ENCODE measurements at regions not wholly inside any gene's neighbourhood (a gene's known extent, or its start where the extent isn't known, plus 50 kb on each side); places are given as distances from the start of the nearest gene placed in this dataset.

- H3K4me2 ChIP-seq (ENCODE audit: insufficient read depth in 1 of 2, low read depth in 2 of 2, low read length in 2 of 2) = no peak overlapping the region
- H3K4me3 ChIP-seq (ENCODE audit: extremely low read depth in 1 of 4, insufficient read depth in 2 of 4, low read depth in 3 of 4, low read length in 4 of 4) = no peak overlapping the region
- no peaks in the 10 kb centered on the region for H3K4me1 ChIP-seq (replicated peaks in 1 of 4; ENCODE audit: control insufficient read depth in 3 of 4, insufficient read depth in 4 of 4, low read length in 3 of 4)
- H3K9me3 ChIP-seq (ENCODE audit: insufficient read depth in 2 of 2, low read depth in 1 of 2, low read length in 1 of 2) = no peaks in the 10 kb centered on the region
- H2AFZ ChIP-seq (ENCODE audit: low read length) = no peak overlapping the region
- TF ChIP-seq EGR1 (IDR thresholded peaks at IDR 0.05; ENCODE audit: borderline replicate concordance, low read depth, low read length) = no peak
- no peak for TF ChIP-seq PHF8 (conservative IDR thresholded peaks at IDR 0.05; ENCODE audit: low read depth, low read length)
- TF ChIP-seq RFX5 (IDR thresholded peaks at IDR 0.05; ENCODE audit: borderline replicate concordance, low read depth, low read length) = no peak
- TF ChIP-seq TAF7 (optimal IDR thresholded peaks at IDR 0.05; ENCODE audit: borderline replicate concordance, low read depth, low read length) = no peak
- TF ChIP-seq BACH1 (IDR thresholded peaks at IDR 0.05; ENCODE audit: low read length) = no peak
- no peak for TF ChIP-seq YY1 (IDR thresholded peaks at IDR 0.05; ENCODE audit: low read depth, low read length)
- no peak for TF ChIP-seq BRCA1 (IDR thresholded peaks at IDR 0.05; ENCODE audit: low read depth, low read length)
- no peak for TF ChIP-seq ATF2 (IDR thresholded peaks at IDR 0.05; ENCODE audit: low read length)
- TF ChIP-seq RBBP5 (IDR thresholded peaks at IDR 0.05; ENCODE audit: borderline replicate concordance, low read depth, low read length) = no peak
- no peak for TF ChIP-seq CBX8 (IDR thresholded peaks at IDR 0.05; ENCODE audit: borderline replicate concordance, low read depth, low read length)
- POLR2A ChIA-PET (ENCODE audit: partially characterized antibody) = no interaction called here
- H3K14ac ChIP-seq (ENCODE audit: insufficient read length) = no peak overlapping the region
- no peak overlapping the region for H2BK15ac ChIP-seq (ENCODE audit: low read length)
- H2BK12ac ChIP-seq (ENCODE audit: low read depth, low read length) = no peak overlapping the region
- H4K8ac ChIP-seq (ENCODE audit: extremely low read depth, insufficient read depth, low read length) = no peak overlapping the region
- 95% methylated on average over 7 of the region's 7 CpGs; no CpG with 5 or more reads in 1 of the 2 experiments for WGBS, 2 experiments (ENCODE audit: extremely low coverage in 1 of 2, insufficient coverage in 1 of 2, insufficient read length in 1 of 2, insufficient replicate concordance in 2 of 2, low coverage in 1 of 2, low lambda C conversion rate in 2 of 2, missing lambda C conversion rate in 1 of 2)
- H2BK120ac ChIP-seq (replicated peaks; ENCODE audit: low read depth, low read length) = no peak overlapping the region
- no peak overlapping the region for H3K9ac ChIP-seq (replicated peaks in 1 of 4; ENCODE audit: extremely low read depth in 1 of 4, low read depth in 3 of 4, low read length in 3 of 4)
- H4K91ac ChIP-seq (replicated peaks; ENCODE audit: insufficient read length, low read length) = no peak overlapping the region
- H2BK5ac ChIP-seq (ENCODE audit: low read depth, low read length) = no peak overlapping the region
- H3K18ac ChIP-seq (ENCODE audit: extremely low read depth, low read length) = no peak overlapping the region
- H4K20me1 ChIP-seq (replicated peaks in 1 of 2; ENCODE audit: control insufficient read depth in 1 of 2, insufficient read depth in 2 of 2, low read length in 2 of 2) = no peaks in the 10 kb centered on the region
- no peak overlapping the region for H3K23ac ChIP-seq (ENCODE audit: insufficient read length)
- H3K56ac ChIP-seq (replicated peaks; ENCODE audit: insufficient read length, low read depth, low read length) = no peak overlapping the region
- no peaks in the 10 kb centered on the region for H3K79me1 ChIP-seq (ENCODE audit: low read depth, low read length)
- FAIRE-seq (no peak), DNase-seq (ENCODE audit: low read depth in 1 of 2, low spot score in 2 of 2) (no peak)
- H3K36me3 ChIP-seq (ENCODE audit: control insufficient read depth in 2 of 4, insufficient read depth in 4 of 4, low read length in 3 of 4) = no peaks in the 10 kb centered on the region
- no peak overlapping the region for H2BK20ac ChIP-seq (ENCODE audit: low read length)
- H2AK5ac ChIP-seq (ENCODE audit: low read depth, low read length) = no peak overlapping the region
- H3K4ac ChIP-seq (replicated peaks; ENCODE audit: insufficient read length, low read depth, low read length) = no peak overlapping the region
- no peaks in the 10 kb centered on the region for H3K27me3 ChIP-seq (replicated peaks in 1 of 4; ENCODE audit: control insufficient read depth in 3 of 4, extremely low read depth in 1 of 4, insufficient read depth in 3 of 4, low read length in 3 of 4)
- H4K5ac ChIP-seq (ENCODE audit: insufficient read length, low read depth, low read length) = no peak overlapping the region
- no peaks in the 10 kb centered on the region for H3K23me2 ChIP-seq (ENCODE audit: low read depth, low read length)
- H3K27ac ChIP-seq (ENCODE audit: low read depth, low read length) = no peak overlapping the region
- CTCF ChIA-PET (ENCODE audit: partially characterized antibody) = no interaction called here
- H3K79me2 ChIP-seq (ENCODE audit: control insufficient read depth in 1 of 2, insufficient read depth in 2 of 2, low read length in 2 of 2) = no peaks in the 10 kb centered on the region
Measured at GRCh38 chr4:170420255-170420693, 330.5 kb upstream of the AADAT start.
